Psoas muscle (tissue), 7 donors: ENCODE measurements at regions not wholly inside any gene's neighbourhood (a gene's known extent, or its start where the extent isn't known, plus 50 kb on each side); places are given as distances from the start of the nearest gene placed in this dataset.

Source experiments
- ATAC-seq, 4 donors: fragments of 200-7000 bp; cut with Tn5 transposase; one replicate each; pipeline ENCODE4 v1.9.1; 2020; ENCODE audit warnings: moderate library complexity in 3 of 4, mild to moderate bottlenecking in 2 of 4
- DNase-seq, 2 donors: peaks; one replicate each; pipeline ENCODE4 v3.0.0-alpha.2; 2020
- H3K27ac ChIP-seq: fragments of 200-600 bp; one replicate; pipeline ENCODE4 v1.8.0; 2022
- H3K27me3 ChIP-seq, 3 donors: fragments of 200-600 bp in 1 of 3; one replicate each; pipeline versions ENCODE4 v1.6.1 to v1.8.0; 2013 to 2022; ENCODE audit warnings: low read length in 2 of 3, mild to moderate bottlenecking in 2 of 3, moderate library complexity in 1 of 3; ENCODE audit not compliant: insufficient read depth in 3 of 3
- H3K36me3 ChIP-seq, 2 donors: fragments of 200-600 bp in 1 of 2; one replicate each; pipeline versions ENCODE4 v1.6.1 to v1.8.0; 2013 to 2022; ENCODE audit warnings: low read depth in 1 of 2, mild to moderate bottlenecking in 1 of 2, moderate library complexity in 1 of 2; ENCODE audit not compliant: insufficient read depth in 1 of 2
- H3K4me1 ChIP-seq: fragments of 200-600 bp; one replicate; pipeline ENCODE4 v1.8.0; 2022
- H3K4me3 ChIP-seq: fragments of 200-600 bp; one replicate; pipeline ENCODE4 v1.8.0; 2022; ENCODE audit warnings: mild to moderate bottlenecking
- H3K9me3 ChIP-seq: fragments of 200-600 bp; one replicate; pipeline ENCODE4 v1.8.0; 2022
- WGBS, 3 donors: extraction: QIAGEN DNeasy Blood & Tissue Kit; methylation state at CpG; one replicate each; pipeline versions ENCODE4 v1.1.6 to v1.1.7; 2013; 5-methylcytosine and 5-hydroxymethylcytosine counted together
- intact Hi-C, 2 donors: fragments of 100-400 bp; cut with DNase I; formaldehyde crosslinking; loops; one replicate each; pipeline versions ENCODE4 v1.11.0 to v1.14.2; 2022
- TF ChIP-seq, protein P1 (sequence below): fragments of 200-600 bp; IDR thresholded peaks from one replicate; pipeline ENCODE4 v1.8.0; 2022; ENCODE audit warnings: antibody characterized with exemption
- donor health status: healthy with polysubstance abuse.
- donor health status: DM: no; HTN: no; CAD: no; lungs with moderate emphysema.
- donor health status: Bipolar disorder and iron deficiency.
- donor health status: healthy.
- donor health status: DM: yes; HTN: yes; CAD: no.
- donor health status: DM: no; HTN: no; CAD: no.
- donor health status: DM: yes; HTN: yes; CAD: no.

DNA sequence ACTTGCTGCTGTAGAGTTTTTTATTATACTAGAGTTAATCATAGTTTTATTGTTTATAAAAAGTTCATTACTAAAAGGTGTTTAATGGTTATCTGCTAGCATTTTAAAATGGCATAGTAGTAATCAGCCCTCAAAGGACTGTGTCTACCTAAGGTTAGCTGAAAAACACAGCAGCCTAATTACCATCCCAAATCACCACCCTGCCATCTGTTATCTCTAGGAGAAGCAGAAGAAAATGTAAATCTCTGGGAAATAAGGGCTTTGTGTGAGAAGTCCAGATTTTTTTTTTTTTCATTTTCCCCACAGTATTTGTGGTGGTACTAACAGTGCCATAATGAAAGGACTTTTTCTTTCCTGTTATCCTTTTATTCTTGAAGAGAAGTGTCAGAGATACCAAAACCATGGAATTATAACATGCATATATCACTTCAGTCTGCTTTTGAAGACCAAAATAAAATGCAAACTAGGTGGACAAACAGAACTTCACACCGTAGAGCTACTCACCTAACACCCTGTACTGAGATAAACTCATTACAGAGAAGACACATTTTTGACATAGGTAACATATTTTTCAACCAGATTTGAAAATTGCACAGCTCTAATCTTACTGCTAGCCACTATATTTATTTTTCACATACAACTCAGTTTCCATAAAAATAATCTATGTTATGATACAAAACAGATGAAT lies 876.2 kb downstream of the C12orf50 start:
- DNase-seq (no peak), ATAC-seq (no peak)
- Histone ChIP-seq H3K27ac (no peak overlapping the region), H3K27me3 (no peaks in the 10 kb centered on the region), H3K9me3 (no peaks in the 10 kb centered on the region), H3K4me1 (no peaks in the 10 kb centered on the region), H3K4me3 (no peak overlapping the region), H3K36me3 (no peaks in the 10 kb centered on the region)
- TF ChIP-seq, protein P1, sequence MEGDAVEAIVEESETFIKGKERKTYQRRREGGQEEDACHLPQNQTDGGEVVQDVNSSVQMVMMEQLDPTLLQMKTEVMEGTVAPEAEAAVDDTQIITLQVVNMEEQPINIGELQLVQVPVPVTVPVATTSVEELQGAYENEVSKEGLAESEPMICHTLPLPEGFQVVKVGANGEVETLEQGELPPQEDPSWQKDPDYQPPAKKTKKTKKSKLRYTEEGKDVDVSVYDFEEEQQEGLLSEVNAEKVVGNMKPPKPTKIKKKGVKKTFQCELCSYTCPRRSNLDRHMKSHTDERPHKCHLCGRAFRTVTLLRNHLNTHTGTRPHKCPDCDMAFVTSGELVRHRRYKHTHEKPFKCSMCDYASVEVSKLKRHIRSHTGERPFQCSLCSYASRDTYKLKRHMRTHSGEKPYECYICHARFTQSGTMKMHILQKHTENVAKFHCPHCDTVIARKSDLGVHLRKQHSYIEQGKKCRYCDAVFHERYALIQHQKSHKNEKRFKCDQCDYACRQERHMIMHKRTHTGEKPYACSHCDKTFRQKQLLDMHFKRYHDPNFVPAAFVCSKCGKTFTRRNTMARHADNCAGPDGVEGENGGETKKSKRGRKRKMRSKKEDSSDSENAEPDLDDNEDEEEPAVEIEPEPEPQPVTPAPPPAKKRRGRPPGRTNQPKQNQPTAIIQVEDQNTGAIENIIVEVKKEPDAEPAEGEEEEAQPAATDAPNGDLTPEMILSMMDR = no peak
- WGBS, 3 donors = 74 to 78% (median 77%) methylated on average over 1 of the region's 1 CpG
- intact Hi-C loops = no loop called here

DNA sequence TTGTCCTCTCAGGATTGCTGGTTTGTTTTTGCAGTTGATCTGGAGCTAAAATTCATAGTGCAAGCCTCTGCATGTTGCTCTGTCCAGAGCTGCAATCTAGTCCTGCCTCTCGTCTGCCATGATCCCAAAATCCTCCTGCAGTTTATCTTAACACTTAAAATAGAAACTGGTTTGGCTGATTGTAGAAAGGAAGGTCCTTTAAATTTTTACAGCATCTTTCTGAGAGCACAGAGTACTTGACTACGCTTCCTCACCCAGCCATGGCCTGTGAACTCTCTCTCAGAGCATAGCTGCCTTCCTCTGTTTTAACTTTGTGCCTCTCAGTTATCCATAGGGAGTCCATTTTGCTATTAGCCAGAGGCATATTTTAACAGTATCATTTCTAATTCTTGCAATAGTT lies 877.1 kb downstream of the C12orf50 start:
- ATAC-seq = no peak

DNA sequence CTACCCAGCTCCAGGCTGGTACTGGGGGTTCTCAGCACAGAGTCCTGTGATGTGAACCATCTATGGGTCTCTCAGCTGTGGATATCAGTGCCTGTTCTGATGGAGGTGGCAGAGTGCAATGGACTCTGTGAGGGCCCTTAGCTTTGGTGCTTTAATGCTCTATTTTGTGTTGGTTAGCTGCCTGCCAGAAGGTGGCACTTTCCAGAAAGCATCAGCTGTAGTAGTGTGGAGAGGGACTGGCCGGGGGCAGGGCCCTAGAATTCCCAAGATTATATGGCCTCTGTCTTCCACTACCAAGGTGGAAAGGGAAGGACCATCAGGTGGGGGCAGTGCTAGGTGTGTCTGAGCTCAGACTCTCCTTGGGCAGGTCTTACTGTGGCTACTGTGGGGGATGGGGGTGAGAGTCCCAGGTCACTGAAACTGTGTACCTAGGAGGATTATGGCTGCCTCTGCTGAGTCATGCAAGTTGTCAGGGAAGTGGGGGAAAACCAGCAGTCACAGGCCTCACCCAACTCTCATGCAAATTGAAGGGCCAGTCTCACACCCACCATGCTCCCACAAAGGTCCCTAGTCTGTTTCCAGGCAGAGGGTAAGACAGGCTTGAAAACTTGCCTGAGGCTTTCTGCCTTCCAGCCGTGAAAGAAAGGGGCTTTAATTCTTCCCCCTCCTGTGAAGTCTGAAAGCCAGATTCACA lies 878.1 kb downstream of the C12orf50 start:
- Histone ChIP-seq H3K36me3 (no peaks in the 10 kb centered on the region), H3K9me3 (no peaks in the 10 kb centered on the region), H3K4me3 (no peak overlapping the region), H3K27me3 (no peaks in the 10 kb centered on the region), H3K4me1 (no peaks in the 10 kb centered on the region), H3K27ac (no peak overlapping the region)
- TF ChIP-seq, protein P1 = no peak
- DNase-seq (no peak), ATAC-seq (no peak)
- 70 to 76% (median 73%) methylated on average over 2 of the region's 2 CpGs for WGBS, 3 donors
- intact Hi-C loops = no loop called here

More for the DNA sequence above, 877.1 kb downstream of the C12orf50 start:
- Histone ChIP-seq H3K9me3 (no peaks in the 10 kb centered on the region), H3K27ac (no peak overlapping the region), H3K4me3 (no peak overlapping the region), H3K27me3 (no peaks in the 10 kb centered on the region), H3K4me1 (no peaks in the 10 kb centered on the region), H3K36me3 (no peaks in the 10 kb centered on the region)
- 70 to 77% (median 72%) methylated on average over 2 of the region's 2 CpGs for WGBS, 3 donors
- TF ChIP-seq, protein P1 = no peak
- no peak for DNase-seq
- intact Hi-C loops = no loop called here

DNA sequence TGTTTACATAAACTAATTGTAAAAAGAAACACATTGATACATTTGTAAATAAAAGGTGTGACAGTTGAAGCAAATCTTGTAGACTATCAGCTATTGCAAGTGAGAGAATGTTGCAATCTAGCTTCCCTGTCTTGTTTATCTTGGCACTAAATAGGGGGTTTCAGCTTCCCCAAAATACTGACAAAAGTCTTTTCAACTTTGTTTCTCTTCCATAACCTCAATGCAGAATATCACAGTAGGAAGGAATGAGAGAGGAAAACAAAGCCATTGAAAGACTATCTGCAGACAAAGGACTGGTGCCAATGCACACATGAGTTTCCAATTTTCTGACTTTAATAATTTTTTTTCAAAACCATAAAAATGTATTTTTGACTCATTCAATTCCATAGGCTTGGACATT lies 886.2 kb upstream of the MGAT4C start:
- TF ChIP-seq, protein P1 = no peak
- Histone ChIP-seq H3K4me3 (no peak overlapping the region), H3K36me3 (no peaks in the 10 kb centered on the region), H3K9me3 (no peaks in the 10 kb centered on the region), H3K27me3 (no peaks in the 10 kb centered on the region), H3K27ac (no peak overlapping the region), H3K4me1 (no peaks in the 10 kb centered on the region)
- intact Hi-C loops = no loop called here
- ATAC-seq (no peak), DNase-seq (no peak)
